GM12878 (cell line): ENCODE measurements at regions not wholly inside any gene's neighbourhood (a gene's known extent, or its start where the extent isn't known, plus 50 kb on each side); places are given as distances from the start of the nearest gene placed in this dataset.

Experiments used
- ATAC-seq: fragments of 200-7000 bp; cut with Tn5 transposase; 3 replicates; pipeline ENCODE4 v1.9.1; 2020; ENCODE audit warnings: mild to moderate bottlenecking, moderate library complexity
- BruUV-seq: library from RNA; stranded (reverse); fragments of 400-500 nt; replicated peaks from 2 replicates; lab custom pipeline; 2021; lab: Mats Ljungman, UMichigan
- CTCF ChIA-PET: fragments of 300-600 bp; sonication (Branson Sonifier 250); formaldehyde crosslinking; extraction: SDS; loops from one replicate; lab custom pipeline; 2021; ENCODE audit warnings: inconsistent platforms; lab: Yijun Ruan, JAX
- POLR2A ChIA-PET: fragments of 350-600 bp; formaldehyde crosslinking; extraction: SDS; loops from one replicate; lab custom pipeline; 2021; ENCODE audit warnings: inconsistent platforms; lab: Charles Lee
- RAD21 ChIA-PET: fragments of 300-600 bp; sonication (Branson Sonifier 250); formaldehyde crosslinking; loops from one replicate; lab custom pipeline; 2023; ENCODE audit warnings: antibody characterized with exemption; ENCODE audit not compliant: unreplicated experiment; lab: Charles Lee
- SMC1A ChIA-PET: fragments of 300-600 bp; sonication (Branson Sonifier 250); formaldehyde crosslinking; loops from one replicate; lab custom pipeline; 2023; ENCODE audit not compliant: unreplicated experiment, uncharacterized antibody; lab: Charles Lee
- DNase-seq: peaks from one replicate; pipeline ENCODE4 v3.0.0-alpha.2; 2011; ENCODE audit warnings: low read depth, low spot score
- FAIRE-seq: peaks from 3 replicates; lab custom pipeline; 2011; peaks lifted over from hg19 to GRCh38; lab: Jason Lieb, UNC
- H2AFZ ChIP-seq: 2 replicates; pipeline ENCODE4 v1.6.0; 2011; ENCODE audit warnings: low read depth, low read length, control low read depth; ENCODE audit not compliant: control insufficient read depth
- H3K27ac ChIP-seq: 2 replicates; pipeline ENCODE4 v1.5.1; 2011; ENCODE audit warnings: control low read depth; ENCODE audit not compliant: control insufficient read depth, insufficient read depth
- H3K27me3 ChIP-seq, 2 experiments: replicated peaks in 1 of 2; 2 replicates each; pipeline versions ENCODE4 v1.6.0 to v1.6.1; 2011; ENCODE audit warnings: low read length in 1 of 2; ENCODE audit not compliant: control insufficient read depth in 2 of 2, insufficient read depth in 2 of 2
- H3K36me3 ChIP-seq, 2 experiments: 2 replicates each; pipeline ENCODE4 v1.5.1; 2011; ENCODE audit warnings: low read length in 1 of 2; ENCODE audit not compliant: control insufficient read depth in 2 of 2, insufficient read depth in 2 of 2
- H3K4me1 ChIP-seq: 2 replicates; pipeline ENCODE4 v1.6.1; 2011; ENCODE audit warnings: mild to moderate bottlenecking, low read length, moderate library complexity, mixed read lengths; ENCODE audit not compliant: control insufficient read depth, insufficient read depth
- H3K4me2 ChIP-seq: 2 replicates; pipeline ENCODE4 v1.6.0; 2011; ENCODE audit warnings: control low read depth; ENCODE audit not compliant: control insufficient read depth, insufficient read depth
- H3K4me3 ChIP-seq: fragments of 200-600 bp; sonication (generic); 2 replicates; pipeline ENCODE4 v1.5.1; 2016
- H3K79me2 ChIP-seq: 2 replicates; pipeline ENCODE4 v1.6.0; 2011; ENCODE audit warnings: low read length; ENCODE audit not compliant: control insufficient read depth, insufficient read depth
- H3K9ac ChIP-seq: 2 replicates; pipeline ENCODE4 v1.8.0; 2011; ENCODE audit warnings: low read length, control low read depth, mixed read lengths; ENCODE audit not compliant: control insufficient read depth, insufficient read depth
- H3K9me3 ChIP-seq: replicated peaks from 3 replicates; pipeline ENCODE4 v1.5.1; 2011; ENCODE audit warnings: mild to moderate bottlenecking, low read length; ENCODE audit not compliant: control insufficient read depth, insufficient read depth
- H4K20me1 ChIP-seq: 2 replicates; pipeline ENCODE4 v1.6.0; 2011; ENCODE audit not compliant: control insufficient read depth, insufficient read depth
- CEBPZ ChIP-seq: fragments of 150-350 bp; IDR thresholded peaks from 2 replicates; pipeline ENCODE4 v1.6.1; 2016; ENCODE audit warnings: low read depth, low read length
- CHD2 ChIP-seq: IDR thresholded peaks from 2 replicates; pipeline ENCODE4 v1.6.1; 2011; ENCODE audit warnings: low read depth, low read length, improper control_type of control experiment, borderline replicate concordance
- ESRRA ChIP-seq: IDR thresholded peaks from 2 replicates; pipeline ENCODE4 v1.6.1; 2012; ENCODE audit warnings: mild to moderate bottlenecking, low read length, improper control_type of control experiment
- HCFC1 ChIP-seq: fragments of 150-350 bp; IDR thresholded peaks from 2 replicates; pipeline ENCODE4 v1.6.1; 2014; ENCODE audit warnings: low read length
- MEF2A ChIP-seq: IDR thresholded peaks from 2 replicates; pipeline ENCODE4 v1.6.1; 2011; ENCODE audit warnings: low read depth, mild to moderate bottlenecking, low read length, moderate library complexity; ENCODE audit not compliant: insufficient read depth
- SKIL ChIP-seq: fragments of 450-650 bp; IDR thresholded peaks from 2 replicates; pipeline ENCODE4 v1.6.1; 2017; ENCODE audit warnings: mild to moderate bottlenecking, low read depth, inconsistent platforms; ENCODE audit not compliant: poor library complexity, severe bottlenecking
- SMAD5 ChIP-seq: IDR thresholded peaks from 2 replicates; pipeline ENCODE4 v1.6.1; 2016; ENCODE audit warnings: antibody characterized with exemption, low read depth
- WGBS: methylation state at CpG from one replicate; pipeline ENCODE4 v1.1.6; 2016; ENCODE audit warnings: low lambda C conversion rate; ENCODE audit not compliant: insufficient replicate concordance, insufficient coverage; ENCODE audit errors: missing lambda C conversion rate; 5-methylcytosine and 5-hydroxymethylcytosine counted together
- in situ Hi-C: fragments of 300-500 bp; cut with MboI; formaldehyde crosslinking; loops from 9 replicates; pipeline ENCODE4 v1.14.3; 2018; ENCODE audit warnings: mixed read lengths
- intact Hi-C: fragments of 100-400 bp; cut with micrococcal nuclease; formaldehyde crosslinking; loops from one replicate; pipeline ENCODE4 v1.14.2; 2022; ENCODE audit not compliant: unreplicated experiment

- no peak for TF ChIP-seq HCFC1
These were observed 110.7 kb downstream of the UNC5CL start (continued) for GRCh38 chr6:40928307-40928706.

GRCh38 chr6:40925341-40925740 lies 113.7 kb downstream of the UNC5CL start:
- no peak overlapping the region for H3K4me3 ChIP-seq
- no peaks in the 10 kb centered on the region for H3K36me3 ChIP-seq
- no peak overlapping the region for H2AFZ ChIP-seq
- intact Hi-C loops (no loop called here), in situ Hi-C loops (no loop called here)
- FAIRE-seq = no peak
- no peaks in the 10 kb centered on the region for H4K20me1 ChIP-seq
- no peak overlapping the region for H3K9ac ChIP-seq
- H3K27me3 ChIP-seq = peaks cover 0 to 2% of the 10 kb centered on the region in 2 experiments; a peak in 3 of 4 replicates
- H3K79me2 ChIP-seq = no peaks in the 10 kb centered on the region
- BruUV-seq = no TSS peak
- ChIA-PET SMC1A (no interaction called here), RAD21 (no interaction called here), CTCF (no interaction called here), POLR2A (no interaction called here)
- WGBS = 0% methylated on average over 1 of the region's 1 CpG
- H3K4me2 ChIP-seq = no peak overlapping the region
- H3K9me3 ChIP-seq = no peaks in the 10 kb centered on the region
- no peak for ATAC-seq
- TF ChIP-seq ESRRA (no peak), MEF2A (no peak), CHD2 (no peak), SMAD5 (no peak), CEBPZ (no peak), SKIL (no peak)
- no peak overlapping the region for H3K27ac ChIP-seq
- DNase-seq = no peak
- no peaks in the 10 kb centered on the region for H3K4me1 ChIP-seq
